HUDEP-2 (cell line): ENCODE measurements at regions not wholly inside any gene's neighbourhood (a gene's known extent, or its start where the extent isn't known, plus 50 kb on each side); places are given as distances from the start of the nearest gene placed in this dataset.
"Not testable (repeated sequence)": the region's sequence is repeated elsewhere in the genome, so short reads cannot be mapped to it uniquely, and the experiment has no call there.

Experiments
- DNase-seq, 76 experiments: peaks; one replicate each; lab custom pipeline; 2025; ENCODE audit not compliant: unreplicated experiment in 76 of 76; lab: John Stamatoyannopoulos, UW

- no peak for DNase-seq
Measured at GRCh38 chr3:145079436-145079835, 1081.5 kb downstream of the PLOD2 start.

DNA sequence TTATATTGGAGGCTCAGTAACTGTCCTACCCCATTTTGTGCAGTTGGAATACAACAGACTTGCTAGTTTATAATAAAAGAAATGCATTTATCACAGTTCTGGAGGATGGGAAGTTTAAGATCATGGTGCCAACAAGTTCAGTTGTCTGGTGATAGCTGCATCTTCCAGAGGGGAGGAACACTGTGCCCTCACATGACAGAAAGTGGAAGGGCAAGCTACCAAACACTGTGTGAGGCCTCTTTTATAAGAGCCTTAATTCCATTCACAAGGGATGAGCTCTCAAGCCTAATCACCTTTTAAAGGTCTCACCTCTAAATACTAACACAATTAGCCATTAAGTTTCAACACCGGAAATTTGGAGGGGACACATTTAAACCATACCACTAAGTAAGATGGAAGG lies 1073.9 kb downstream of the PLOD2 start:
- no peak for DNase-seq

- DNase-seq, result no peak
Measured at GRCh38 chr3:145088917-145089316, 1072.1 kb downstream of the PLOD2 start.

GRCh38 chr3:145089337-145089736 lies 1071.6 kb downstream of the PLOD2 start:
- no peak for DNase-seq

- DNase-seq, result no peak
Measured at GRCh38 chr3:145094355-145094941, 1066.5 kb downstream of the PLOD2 start.

DNA sequence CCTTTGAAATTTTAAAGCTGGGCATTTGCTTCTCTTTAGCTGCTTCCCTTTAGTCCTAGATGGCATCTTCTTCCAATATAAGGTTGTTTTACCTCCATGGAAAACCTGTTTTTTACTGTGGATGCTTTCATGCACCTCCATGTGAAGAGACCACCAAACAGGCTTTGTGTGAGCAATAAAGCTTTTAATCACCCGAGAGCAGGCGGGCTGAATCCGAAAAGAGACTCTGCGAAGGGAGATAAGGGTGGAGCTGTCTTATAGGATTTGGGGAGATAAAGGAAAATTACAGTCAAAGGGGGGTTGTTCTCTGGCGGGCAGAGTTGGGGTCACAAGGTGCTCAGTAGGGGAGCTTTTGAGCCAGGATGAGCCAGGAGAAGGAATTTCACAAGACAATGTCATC lies 1049.8 kb downstream of the PLOD2 start:
- not testable (repeated sequence) for DNase-seq

DNA sequence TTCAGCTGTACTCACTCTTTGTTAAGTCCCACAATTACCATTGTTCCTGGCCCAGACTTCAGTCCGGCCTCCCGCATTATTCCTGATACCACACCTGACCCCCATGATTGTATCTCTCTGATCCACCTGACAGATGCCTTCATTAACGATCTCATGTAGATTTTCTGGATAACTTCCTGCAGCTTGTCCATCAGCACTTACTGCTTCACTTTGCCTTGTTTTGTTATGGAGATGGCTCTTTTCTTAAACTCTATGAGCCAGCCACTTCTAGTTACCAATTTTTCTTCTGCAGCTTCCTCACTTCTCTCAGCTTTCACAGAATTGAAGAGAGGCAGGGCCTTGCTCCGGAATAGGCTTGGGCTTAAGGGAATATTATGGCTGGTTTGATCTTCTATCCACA lies 1044.2 kb downstream of the PLOD2 start:
- DNase-seq, result no peak

DNA sequence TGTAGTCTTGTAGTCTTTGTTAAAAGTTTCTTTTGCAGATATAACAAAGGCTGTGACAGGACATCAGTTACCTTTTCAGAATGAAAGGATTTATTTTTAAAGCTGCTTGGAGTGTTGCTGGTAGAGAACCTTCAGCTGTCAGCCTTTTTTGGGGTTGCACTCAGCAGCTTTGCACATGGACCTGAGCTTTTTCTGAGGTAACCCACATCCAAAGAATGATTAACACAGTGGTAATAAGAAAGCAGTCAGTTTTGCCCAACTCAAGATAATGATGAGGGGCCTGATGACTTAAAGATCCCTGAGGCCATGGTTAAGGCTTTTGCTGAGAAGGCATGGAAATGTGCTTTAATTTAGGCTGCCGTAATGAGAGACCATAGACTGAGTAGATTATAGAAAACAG lies 1042.7 kb downstream of the PLOD2 start:
- no peak for DNase-seq

- DNase-seq, result no peak
Measured at GRCh38 chr3:145124900-145125678, 1035.9 kb downstream of the PLOD2 start.

DNA sequence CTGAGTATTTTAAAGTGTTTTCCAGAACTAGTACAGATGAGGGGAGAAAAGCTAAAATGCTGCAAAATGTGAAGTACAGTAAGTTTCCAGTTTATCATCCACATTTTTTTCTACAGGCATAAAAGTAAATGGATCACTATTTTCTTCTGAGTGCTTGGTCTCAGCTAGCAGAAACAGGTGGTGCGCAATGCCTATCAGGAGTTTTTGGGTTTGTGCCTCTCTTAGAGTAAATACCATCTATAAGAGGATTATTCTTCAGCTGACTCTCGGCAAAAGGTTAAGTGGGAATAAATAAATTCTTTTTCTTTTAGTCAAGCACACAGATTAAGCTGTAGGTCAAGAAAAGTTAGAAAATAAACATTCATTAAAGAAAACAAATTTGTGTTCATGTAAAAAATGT lies 1027.7 kb downstream of the PLOD2 start:
- no peak for DNase-seq

- DNase-seq, result no peak
Measured at GRCh38 chr3:145134738-145135137, 1026.2 kb downstream of the PLOD2 start.

DNA sequence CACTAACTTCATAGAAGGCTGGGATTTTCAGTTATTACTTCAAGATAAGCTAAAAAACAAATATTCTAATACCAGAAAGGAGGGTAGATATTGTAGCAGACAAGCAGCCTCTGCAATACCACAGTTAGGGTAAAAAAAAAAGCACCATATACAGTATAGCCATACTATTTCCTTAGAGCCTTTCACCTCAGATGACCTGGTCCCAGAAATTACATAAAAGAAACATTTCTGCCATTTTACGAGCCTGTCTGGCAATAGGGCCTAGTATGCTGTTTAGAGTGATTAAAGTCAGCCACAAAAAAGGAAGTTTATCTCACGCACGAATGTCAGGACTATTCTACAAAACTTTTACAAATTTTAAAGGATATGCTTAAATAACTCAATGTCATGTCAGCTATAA lies 1016.6 kb downstream of the PLOD2 start:
- no peak for DNase-seq

GRCh38 chr3:145145461-145145860 lies 1015.5 kb downstream of the PLOD2 start:
- DNase-seq, result no peak

DNA sequence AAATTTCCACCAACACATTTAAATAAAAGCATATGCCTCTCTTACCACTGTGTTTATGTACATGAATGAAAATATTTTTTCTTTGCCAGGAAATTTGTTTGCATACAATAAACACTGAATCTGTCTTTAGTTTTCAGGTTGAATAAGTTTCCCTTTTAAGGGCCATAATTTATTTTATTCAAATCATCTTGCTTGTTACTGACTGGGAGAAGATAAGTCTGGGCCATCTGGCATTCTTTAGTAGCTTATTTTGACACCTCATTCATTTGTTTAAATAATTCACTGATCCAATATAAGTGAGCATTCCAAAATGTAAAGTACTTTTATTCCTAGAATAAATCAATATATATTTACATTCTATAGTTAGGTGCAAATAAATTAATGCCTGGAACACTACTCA lies 1001.3 kb downstream of the PLOD2 start:
- DNase-seq, result no peak

GRCh38 chr3:145170121-145170520 lies 990.9 kb downstream of the PLOD2 start:
- DNase-seq, result no peak

- DNase-seq, result no peak
Measured at GRCh38 chr3:145175626-145176025, 985.4 kb downstream of the PLOD2 start.

GRCh38 chr3:145176907-145177306 lies 984.1 kb downstream of the PLOD2 start:
- no peak for DNase-seq

DNA sequence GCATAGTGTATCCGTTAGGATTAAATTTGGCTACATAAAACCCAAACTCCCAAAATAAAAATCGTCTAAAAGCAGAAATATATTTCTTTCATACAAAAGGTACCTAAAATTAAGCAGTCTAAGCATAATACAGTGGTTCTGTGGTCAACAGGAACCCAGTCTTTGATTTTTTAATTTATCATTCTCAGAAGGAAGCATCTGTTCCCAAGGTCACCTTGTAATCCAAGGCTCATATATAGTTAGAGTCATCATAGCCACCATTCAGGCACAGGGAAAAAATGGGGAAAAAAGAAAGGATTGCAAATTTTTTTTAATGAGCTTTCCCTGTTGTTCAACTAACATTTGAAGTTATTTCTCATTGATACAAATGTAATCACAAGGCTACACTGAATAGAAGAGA lies 983.2 kb downstream of the PLOD2 start:
- no peak for DNase-seq

- no peak for DNase-seq
Measured at GRCh38 chr3:145182196-145182911, 978.6 kb downstream of the PLOD2 start.

DNA sequence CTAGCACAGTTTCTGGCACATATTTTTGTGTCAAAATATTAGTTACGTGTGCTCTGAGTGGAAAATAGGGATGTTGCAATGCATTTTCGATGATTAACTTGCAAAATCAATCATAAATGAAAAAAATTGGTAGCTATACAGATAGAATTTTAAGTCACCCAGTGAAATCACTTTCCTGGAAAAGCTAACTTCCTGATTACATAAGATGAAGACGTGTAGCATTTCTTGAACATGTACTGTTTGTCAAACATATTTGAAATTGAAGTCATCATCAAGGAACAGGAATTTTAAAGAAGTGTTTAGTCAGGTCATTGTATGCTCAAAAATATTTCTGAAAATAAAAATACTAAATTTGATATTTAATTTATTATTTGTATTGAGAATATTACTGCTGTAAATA lies 977.7 kb downstream of the PLOD2 start:
- no peak for DNase-seq

GRCh38 chr3:145188079-145188770 lies 972.8 kb downstream of the PLOD2 start:
- DNase-seq, result no peak
